ENCODE measurements at regions not wholly inside any gene's neighbourhood (a gene's known extent, or its start where the extent isn't known, plus 50 kb on each side); places are given as distances from the start of the nearest gene placed in this dataset.

DNA sequence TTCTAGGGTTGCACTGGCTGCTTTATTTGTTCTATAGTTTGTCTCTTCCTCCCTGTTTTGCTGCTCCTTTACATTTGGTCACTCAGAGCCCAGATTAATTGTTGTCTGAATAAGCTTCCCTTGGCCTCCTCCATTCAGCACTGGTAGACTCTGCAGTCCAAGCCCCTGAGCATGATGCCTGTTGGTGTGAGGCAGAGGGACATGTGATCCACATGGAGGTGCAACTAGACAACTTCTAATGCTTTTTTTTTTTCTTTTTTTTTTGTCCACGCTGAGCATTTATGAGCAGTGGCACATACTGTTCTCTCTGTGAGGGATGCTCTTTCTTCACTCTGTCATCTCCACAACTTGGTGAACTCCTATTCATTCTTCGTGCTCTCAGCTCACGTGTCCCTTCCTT lies 167.3 kb upstream of the TBC1D5 start:
- no peaks in the 10 kb centered on the region for H3K4me1 ChIP-seq (ENCODE audit: insufficient read depth)
- no peak overlapping the region for H3K9ac ChIP-seq
- no peak for DNase-seq
- H3K79me2 ChIP-seq (ENCODE audit: insufficient read depth), result no peaks in the 10 kb centered on the region
- 71 to 80% methylated on average over 3 of the region's 3 CpGs for WGBS, 2 experiments (ENCODE audit: low coverage in 1 of 2, low lambda C conversion rate in 2 of 2, missing lambda C conversion rate in 2 of 2)
- H3K9me3 ChIP-seq (ENCODE audit: low read depth), result no peaks in the 10 kb centered on the region
- in situ Hi-C loops (cut with MboI), result no loop called here
- no peaks in the 10 kb centered on the region for H3K9me2 ChIP-seq (ENCODE audit: insufficient read depth)
- H3K4me2 ChIP-seq (ENCODE audit: unreplicated experiment), result no peak overlapping the region
- no peak overlapping the region for H3K27ac ChIP-seq
- H4K20me1 ChIP-seq (ENCODE audit: insufficient read depth), result no peaks in the 10 kb centered on the region
- no peaks in the 10 kb centered on the region for H3F3A ChIP-seq (ENCODE audit: insufficient read depth)
- H3K4me3 ChIP-seq, result no peak overlapping the region
- no peaks in the 10 kb centered on the region for H3K36me3 ChIP-seq (ENCODE audit: low read depth)
- TF ChIP-seq EZH2phosphoT487 (IDR thresholded peaks at IDR 0.05; ENCODE audit: insufficient read depth, low read depth), result no peak
- TF ChIP-seq EZH2 (IDR thresholded peaks at IDR 0.05; ENCODE audit: insufficient read depth, poor library complexity, severe bottlenecking), result no peak
- peaks cover 40% of the 10 kb centered on the region for H3K27me3 ChIP-seq (replicated peaks; ENCODE audit: insufficient read depth)
- no peak overlapping the region for H2AFZ ChIP-seq

DNA sequence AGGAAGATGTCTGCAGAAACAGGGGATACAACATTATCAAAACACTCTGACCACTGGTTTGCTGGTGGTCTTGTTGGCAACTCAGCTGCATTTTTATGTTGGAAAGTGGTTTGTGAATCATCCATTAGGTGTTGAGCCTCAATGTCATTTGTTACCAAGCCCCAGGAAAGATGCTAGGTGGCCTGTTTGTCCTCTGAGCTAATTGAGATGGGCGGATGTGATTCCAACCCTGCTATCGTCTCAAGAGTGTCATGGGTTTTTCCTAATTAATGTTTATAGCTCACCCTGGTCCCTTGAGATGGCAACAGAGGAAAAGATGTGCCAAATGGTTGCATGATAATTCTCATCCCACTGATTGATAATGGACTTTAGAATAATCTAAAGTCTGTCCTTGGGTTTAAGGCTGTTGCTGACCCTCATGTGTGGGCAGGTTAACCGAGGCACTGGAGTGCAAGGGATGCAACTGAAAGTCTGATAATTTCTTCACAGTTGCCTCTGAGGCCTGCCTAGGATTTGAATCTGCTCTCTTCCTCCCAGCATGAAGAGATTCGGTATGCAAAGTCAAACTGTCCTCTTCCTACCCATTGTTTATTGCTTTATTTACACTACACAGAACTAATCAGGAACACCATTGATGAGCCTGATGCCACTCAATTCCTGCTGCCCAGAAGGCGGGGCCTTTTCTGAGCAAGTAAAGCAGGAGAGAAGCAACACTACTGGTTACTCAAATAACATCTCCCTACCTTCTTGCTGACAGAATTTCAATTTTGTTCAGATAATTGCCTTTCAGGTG lies 166.2 kb upstream of the TBC1D5 start:
- no peak overlapping the region for H3K4me2 ChIP-seq (ENCODE audit: unreplicated experiment)

DNA sequence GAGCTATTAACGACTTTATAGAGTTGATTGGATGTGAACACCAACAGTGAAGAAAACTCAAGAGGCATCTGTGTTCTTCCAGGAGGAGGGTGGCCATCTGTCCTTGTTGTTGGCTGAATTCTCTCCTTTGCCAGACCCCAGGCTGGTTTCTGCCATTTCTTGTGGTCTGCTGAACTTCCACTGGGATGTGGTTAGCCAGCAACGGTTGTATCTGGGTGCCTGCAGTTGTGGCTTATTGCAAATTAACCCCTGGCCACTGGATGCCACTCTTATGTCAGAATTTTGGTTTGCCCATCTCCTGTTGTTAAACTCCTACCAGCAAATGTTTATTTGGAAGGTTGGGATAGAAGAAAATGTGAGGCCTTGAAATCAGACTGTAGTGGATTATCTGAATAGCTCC lies 163.6 kb upstream of the TBC1D5 start:
- H3F3A ChIP-seq (ENCODE audit: insufficient read depth), result no peaks in the 10 kb centered on the region
- no peak overlapping the region for H3K4me3 ChIP-seq
- no peaks in the 10 kb centered on the region for H3K9me3 ChIP-seq (ENCODE audit: low read depth)
- H3K9me2 ChIP-seq (ENCODE audit: insufficient read depth), result no peaks in the 10 kb centered on the region
- H3K27me3 ChIP-seq (replicated peaks; ENCODE audit: insufficient read depth), result peaks cover 11% of the 10 kb centered on the region
- H3K4me1 ChIP-seq (ENCODE audit: insufficient read depth), result no peaks in the 10 kb centered on the region
- no peaks in the 10 kb centered on the region for H3K79me2 ChIP-seq (ENCODE audit: insufficient read depth)
- no peak for DNase-seq
- H3K36me3 ChIP-seq (ENCODE audit: low read depth), result no peaks in the 10 kb centered on the region
- TF ChIP-seq EZH2phosphoT487 (IDR thresholded peaks at IDR 0.05; ENCODE audit: insufficient read depth, low read depth) (no peak), EZH2 (IDR thresholded peaks at IDR 0.05; ENCODE audit: insufficient read depth, poor library complexity, severe bottlenecking) (no peak)
- in situ Hi-C loops (cut with MboI), result no loop called here
- H2AFZ ChIP-seq, result no peak overlapping the region
- no peaks in the 10 kb centered on the region for H4K20me1 ChIP-seq (ENCODE audit: insufficient read depth)
- H3K4me2 ChIP-seq (ENCODE audit: unreplicated experiment), result no peak overlapping the region
- 34 to 39% methylated on average over 2 of the region's 2 CpGs for WGBS, 2 experiments (ENCODE audit: low coverage in 1 of 2, low lambda C conversion rate in 2 of 2, missing lambda C conversion rate in 2 of 2)
- H3K27ac ChIP-seq, result no peak overlapping the region
- no peak overlapping the region for H3K9ac ChIP-seq

More for the DNA sequence above, 166.2 kb upstream of the TBC1D5 start:
- no peak for TF ChIP-seq EZH2 (IDR thresholded peaks at IDR 0.05; ENCODE audit: insufficient read depth, poor library complexity, severe bottlenecking)
- TF ChIP-seq EZH2phosphoT487 (IDR thresholded peaks at IDR 0.05; ENCODE audit: insufficient read depth, low read depth), result no peak
- H3K4me3 ChIP-seq, result no peak overlapping the region
- H3F3A ChIP-seq (ENCODE audit: insufficient read depth), result no peaks in the 10 kb centered on the region
- H3K27me3 ChIP-seq (replicated peaks; ENCODE audit: insufficient read depth), result peaks cover 36% of the 10 kb centered on the region
- no peak overlapping the region for H3K27ac ChIP-seq
- in situ Hi-C loops (cut with MboI), result no loop called here
- no peak for DNase-seq
- WGBS, 2 experiments (ENCODE audit: low coverage in 1 of 2, low lambda C conversion rate in 2 of 2, missing lambda C conversion rate in 2 of 2), result 34 to 36% methylated on average over 5 of the region's 5 CpGs
- H2AFZ ChIP-seq, result no peak overlapping the region
- H3K9ac ChIP-seq, result no peak overlapping the region
- H3K9me2 ChIP-seq (ENCODE audit: insufficient read depth), result no peaks in the 10 kb centered on the region
- no peaks in the 10 kb centered on the region for H3K9me3 ChIP-seq (ENCODE audit: low read depth)
- no peaks in the 10 kb centered on the region for H3K79me2 ChIP-seq (ENCODE audit: insufficient read depth)
- no peaks in the 10 kb centered on the region for H4K20me1 ChIP-seq (ENCODE audit: insufficient read depth)
- H3K36me3 ChIP-seq (ENCODE audit: low read depth), result no peaks in the 10 kb centered on the region
- no peaks in the 10 kb centered on the region for H3K4me1 ChIP-seq (ENCODE audit: insufficient read depth)

DNA sequence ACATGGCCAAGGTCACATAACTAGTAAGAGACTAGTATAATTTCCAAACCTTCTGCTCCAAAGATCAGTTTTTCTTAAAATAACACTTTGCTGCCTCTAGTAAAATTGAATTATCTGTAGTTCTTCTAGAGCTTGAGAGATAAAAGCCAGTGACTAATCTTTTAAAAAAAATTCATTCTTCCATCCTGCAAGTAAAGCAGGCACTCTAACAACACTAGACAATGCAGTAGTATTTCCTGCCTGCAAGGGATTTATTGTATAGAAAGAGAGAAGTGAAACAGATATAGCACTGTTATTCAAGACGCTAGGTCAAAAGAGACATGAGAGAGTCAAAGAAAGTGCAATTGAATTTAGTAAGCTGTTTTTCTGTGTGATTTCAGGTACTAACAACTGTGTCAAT lies 159.5 kb upstream of the TBC1D5 start:
- no peaks in the 10 kb centered on the region for H3K9me2 ChIP-seq (ENCODE audit: insufficient read depth)
- no peak overlapping the region for H3K9ac ChIP-seq
- H3K79me2 ChIP-seq (ENCODE audit: insufficient read depth), result no peaks in the 10 kb centered on the region
- no peaks in the 10 kb centered on the region for H3K9me3 ChIP-seq (ENCODE audit: low read depth)
- H3K36me3 ChIP-seq (ENCODE audit: low read depth), result no peaks in the 10 kb centered on the region
- no peaks in the 10 kb centered on the region for H3K27me3 ChIP-seq (replicated peaks; ENCODE audit: insufficient read depth)
- no peak for TF ChIP-seq EZH2 (IDR thresholded peaks at IDR 0.05; ENCODE audit: insufficient read depth, poor library complexity, severe bottlenecking)
- no peak for TF ChIP-seq EZH2phosphoT487 (IDR thresholded peaks at IDR 0.05; ENCODE audit: insufficient read depth, low read depth)
- no peak for DNase-seq
- no peaks in the 10 kb centered on the region for H3K4me1 ChIP-seq (ENCODE audit: insufficient read depth)
- H3F3A ChIP-seq (ENCODE audit: insufficient read depth), result no peaks in the 10 kb centered on the region
- no peak overlapping the region for H3K27ac ChIP-seq
- no peak overlapping the region for H3K4me3 ChIP-seq
- in situ Hi-C loops (cut with MboI), result no loop called here
- H3K4me2 ChIP-seq (ENCODE audit: unreplicated experiment), result no peak overlapping the region
- H4K20me1 ChIP-seq (ENCODE audit: insufficient read depth), result no peaks in the 10 kb centered on the region
- WGBS, 2 experiments (ENCODE audit: low coverage in 1 of 2, low lambda C conversion rate in 2 of 2, missing lambda C conversion rate in 2 of 2), result 33% methylated on average over 1 of the region's 1 CpG
- H2AFZ ChIP-seq, result no peak overlapping the region
